GM21367 (cell line): ENCODE measurements at regions not wholly inside any gene's neighbourhood (a gene's known extent, or its start where the extent isn't known, plus 50 kb on each side); places are given as distances from the start of the nearest gene placed in this dataset.

Source experiments
- ATAC-seq: cut with Tn5 transposase; IDR thresholded peaks from one replicate; pipeline ENCODE4 v1.9.1; 2021; ENCODE audit not compliant: unreplicated experiment

- no peak for ATAC-seq
Measured at GRCh38 chr21:16708101-16708835, 804.6 kb upstream of the CXADR start.

- ATAC-seq: no peak
Measured at GRCh38 chr21:16709866-16710550, 802.8 kb upstream of the CXADR start.

- ATAC-seq: no peak
Measured at GRCh38 chr21:16711757-16712156, 801.1 kb upstream of the CXADR start.

GRCh38 chr21:16713331-16714117 lies 799.3 kb upstream of the CXADR start:
- ATAC-seq: no peak

- no peak for ATAC-seq
Measured at GRCh38 chr21:16740511-16740910, 772.3 kb upstream of the CXADR start.

GRCh38 chr21:16741141-16741665 lies 771.6 kb upstream of the CXADR start:
- no peak for ATAC-seq

GRCh38 chr21:16742131-16742641 lies 770.7 kb upstream of the CXADR start:
- ATAC-seq: no peak

GRCh38 chr21:16742741-16743140 lies 770.1 kb upstream of the CXADR start:
- no peak for ATAC-seq

GRCh38 chr21:16743317-16743716 lies 769.5 kb upstream of the CXADR start:
- no peak for ATAC-seq

- no peak for ATAC-seq
Measured at GRCh38 chr21:16750926-16751325, 761.9 kb upstream of the CXADR start.

GRCh38 chr21:16751695-16752474 lies 761.0 kb upstream of the CXADR start:
- no peak for ATAC-seq

- ATAC-seq: no peak
Measured at GRCh38 chr21:16752475-16752857, 760.4 kb upstream of the CXADR start.

- no peak for ATAC-seq
Measured at GRCh38 chr21:16755061-16755460, 757.8 kb upstream of the CXADR start.

- ATAC-seq: no peak
Measured at GRCh38 chr21:16767201-16767600, 745.6 kb upstream of the CXADR start.

GRCh38 chr21:16768096-16768495 lies 744.7 kb upstream of the CXADR start:
- ATAC-seq: no peak

- no peak for ATAC-seq
Measured at GRCh38 chr21:16770266-16770665, 742.6 kb upstream of the CXADR start.

GRCh38 chr21:16773206-16773605 lies 739.6 kb upstream of the CXADR start:
- no peak for ATAC-seq

- no peak for ATAC-seq
Measured at GRCh38 chr21:16775076-16775475, 737.8 kb upstream of the CXADR start.

GRCh38 chr21:16777041-16777720 lies 735.7 kb upstream of the CXADR start:
- no peak for ATAC-seq

- no peak for ATAC-seq
Measured at GRCh38 chr21:16788584-16788983, 724.3 kb upstream of the CXADR start.
